ENCODE measurements at regions not wholly inside any gene's neighbourhood (a gene's known extent, or its start where the extent isn't known, plus 50 kb on each side); places are given as distances from the start of the nearest gene placed in this dataset.

DNA sequence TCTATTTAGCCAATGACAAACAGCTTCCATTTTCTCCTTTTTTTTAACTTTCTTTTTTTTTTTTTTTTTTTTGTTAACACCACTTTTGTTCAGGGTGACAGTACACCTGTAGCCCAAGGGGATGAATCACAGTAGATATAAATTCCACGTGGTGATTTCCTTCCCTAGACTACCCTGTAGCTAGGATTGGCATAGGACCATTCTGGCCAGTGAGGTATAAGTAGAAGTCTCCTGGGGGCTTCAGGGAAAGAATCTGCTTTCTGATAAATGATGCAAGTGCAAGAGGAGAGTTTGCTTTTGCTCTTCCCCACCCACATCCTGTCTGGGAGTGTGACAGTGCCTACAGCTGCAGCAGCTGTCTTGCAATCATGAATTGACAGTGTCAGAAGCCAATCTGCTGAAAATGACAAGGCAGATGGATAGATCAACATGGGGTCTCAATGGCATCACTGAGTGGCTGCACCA lies 63.2 kb upstream of the TOMM7 start:
- no peak for TF ChIP-seq EZH2 (IDR thresholded peaks at IDR 0.05; ENCODE audit: borderline replicate concordance)
- TF ChIP-seq, protein P1, sequence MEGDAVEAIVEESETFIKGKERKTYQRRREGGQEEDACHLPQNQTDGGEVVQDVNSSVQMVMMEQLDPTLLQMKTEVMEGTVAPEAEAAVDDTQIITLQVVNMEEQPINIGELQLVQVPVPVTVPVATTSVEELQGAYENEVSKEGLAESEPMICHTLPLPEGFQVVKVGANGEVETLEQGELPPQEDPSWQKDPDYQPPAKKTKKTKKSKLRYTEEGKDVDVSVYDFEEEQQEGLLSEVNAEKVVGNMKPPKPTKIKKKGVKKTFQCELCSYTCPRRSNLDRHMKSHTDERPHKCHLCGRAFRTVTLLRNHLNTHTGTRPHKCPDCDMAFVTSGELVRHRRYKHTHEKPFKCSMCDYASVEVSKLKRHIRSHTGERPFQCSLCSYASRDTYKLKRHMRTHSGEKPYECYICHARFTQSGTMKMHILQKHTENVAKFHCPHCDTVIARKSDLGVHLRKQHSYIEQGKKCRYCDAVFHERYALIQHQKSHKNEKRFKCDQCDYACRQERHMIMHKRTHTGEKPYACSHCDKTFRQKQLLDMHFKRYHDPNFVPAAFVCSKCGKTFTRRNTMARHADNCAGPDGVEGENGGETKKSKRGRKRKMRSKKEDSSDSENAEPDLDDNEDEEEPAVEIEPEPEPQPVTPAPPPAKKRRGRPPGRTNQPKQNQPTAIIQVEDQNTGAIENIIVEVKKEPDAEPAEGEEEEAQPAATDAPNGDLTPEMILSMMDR (IDR thresholded peaks at IDR 0.05; ENCODE audit: poor library complexity) = no peak
- TF ChIP-seq EZH2phosphoT487 (IDR thresholded peaks at IDR 0.05; ENCODE audit: low read depth, severe bottlenecking, unreplicated experiment) = no peak
